ENCODE measurements at regions not wholly inside any gene's neighbourhood (a gene's known extent, or its start where the extent isn't known, plus 50 kb on each side); places are given as distances from the start of the nearest gene placed in this dataset.

GRCh38 chr17:53012364-53012763 lies 810.4 kb upstream of the KIF2B start:
- Histone ChIP-seq H4K20me1 (ENCODE audit: insufficient read depth, low read length) (no peaks in the 10 kb centered on the region), H3K27me3 (ENCODE audit: insufficient read depth, low read length) (no peaks in the 10 kb centered on the region), H3K4me2 (ENCODE audit: low read length) (no peak overlapping the region), H3K9me2 (ENCODE audit: low read depth, low read length) (no peaks in the 10 kb centered on the region), H3K27ac (ENCODE audit: low read depth, low read length, poor library complexity, severe bottlenecking) (no peak overlapping the region), H3K4me3 (ENCODE audit: low read depth, low read length, poor library complexity, severe bottlenecking) (no peak overlapping the region), H3K9me3 (ENCODE audit: low read length) (no peaks in the 10 kb centered on the region), H3F3A (ENCODE audit: insufficient read depth, low read length) (no peaks in the 10 kb centered on the region), H2AFZ (ENCODE audit: low read length) (no peak overlapping the region), H3K4me1 (ENCODE audit: insufficient read depth, low read length, severe bottlenecking) (no peaks in the 10 kb centered on the region), H3K79me2 (ENCODE audit: insufficient read depth, low read length) (no peaks in the 10 kb centered on the region), H3K9ac (ENCODE audit: low read length) (no peak overlapping the region), H3K36me3 (ENCODE audit: insufficient read depth, low read length) (no peaks in the 10 kb centered on the region)
- TF ChIP-seq EZH2 (IDR thresholded peaks at IDR 0.05; ENCODE audit: borderline replicate concordance, low read length) (no peak), CTCF (IDR thresholded peaks at IDR 0.05; ENCODE audit: low read length) (no peak)

GRCh38 chr17:53006006-53006405 lies 816.7 kb upstream of the KIF2B start:
- no peaks in the 10 kb centered on the region for H3F3A ChIP-seq (ENCODE audit: insufficient read depth, low read length)
- H2AFZ ChIP-seq (ENCODE audit: low read length): no peak overlapping the region
- TF ChIP-seq CTCF (IDR thresholded peaks at IDR 0.05; ENCODE audit: low read length) (no peak), EZH2 (IDR thresholded peaks at IDR 0.05; ENCODE audit: borderline replicate concordance, low read length) (no peak)
- H4K20me1 ChIP-seq (ENCODE audit: insufficient read depth, low read length): no peaks in the 10 kb centered on the region
- H3K79me2 ChIP-seq (ENCODE audit: insufficient read depth, low read length): no peaks in the 10 kb centered on the region
- no peak overlapping the region for H3K9ac ChIP-seq (ENCODE audit: low read length)
- H3K9me2 ChIP-seq (ENCODE audit: low read depth, low read length): no peaks in the 10 kb centered on the region
- no peak overlapping the region for H3K27ac ChIP-seq (ENCODE audit: low read depth, low read length, poor library complexity, severe bottlenecking)
- H3K4me1 ChIP-seq (ENCODE audit: insufficient read depth, low read length, severe bottlenecking): no peaks in the 10 kb centered on the region
- no peak overlapping the region for H3K4me3 ChIP-seq (ENCODE audit: low read depth, low read length, poor library complexity, severe bottlenecking)
- no peaks in the 10 kb centered on the region for H3K27me3 ChIP-seq (ENCODE audit: insufficient read depth, low read length)
- H3K36me3 ChIP-seq (ENCODE audit: insufficient read depth, low read length): no peaks in the 10 kb centered on the region
- H3K4me2 ChIP-seq (ENCODE audit: low read length): no peak overlapping the region
- H3K9me3 ChIP-seq (ENCODE audit: low read length): no peaks in the 10 kb centered on the region

- Histone ChIP-seq H3K9me3 (ENCODE audit: low read length) (no peaks in the 10 kb centered on the region), H3K4me1 (ENCODE audit: insufficient read depth, low read length, severe bottlenecking) (no peaks in the 10 kb centered on the region), H3K27ac (ENCODE audit: low read depth, low read length, poor library complexity, severe bottlenecking) (no peak overlapping the region), H3K27me3 (ENCODE audit: insufficient read depth, low read length) (no peaks in the 10 kb centered on the region), H3K79me2 (ENCODE audit: insufficient read depth, low read length) (no peaks in the 10 kb centered on the region), H3K4me3 (ENCODE audit: low read depth, low read length, poor library complexity, severe bottlenecking) (no peak overlapping the region), H2AFZ (ENCODE audit: low read length) (no peak overlapping the region), H4K20me1 (ENCODE audit: insufficient read depth, low read length) (no peaks in the 10 kb centered on the region), H3K9ac (ENCODE audit: low read length) (no peak overlapping the region), H3K9me2 (ENCODE audit: low read depth, low read length) (no peaks in the 10 kb centered on the region), H3K36me3 (ENCODE audit: insufficient read depth, low read length) (no peaks in the 10 kb centered on the region), H3F3A (ENCODE audit: insufficient read depth, low read length) (no peaks in the 10 kb centered on the region), H3K4me2 (ENCODE audit: low read length) (no peak overlapping the region)
- TF ChIP-seq EZH2 (IDR thresholded peaks at IDR 0.05; ENCODE audit: borderline replicate concordance, low read length): no peak
- TF ChIP-seq CTCF (IDR thresholded peaks at IDR 0.05; ENCODE audit: low read length): no peak
These were observed 817.8 kb upstream of the KIF2B start for GRCh38 chr17:53004902-53005301.

Measured in OCI-LY1 (cell line).